ENCODE measurements at regions not wholly inside any gene's neighbourhood (a gene's known extent, or its start where the extent isn't known, plus 50 kb on each side); places are given as distances from the start of the nearest gene placed in this dataset.

- no peak for DNase-seq (ENCODE audit: low read depth in 2 of 2)
These were observed 361.6 kb downstream of the FGFR2 start for GRCh38 chr10:121236621-121237020.

GRCh38 chr10:121237718-121238117, 360.5 kb downstream of the FGFR2 start:
- no peak for DNase-seq (ENCODE audit: low read depth in 2 of 2)

DNA sequence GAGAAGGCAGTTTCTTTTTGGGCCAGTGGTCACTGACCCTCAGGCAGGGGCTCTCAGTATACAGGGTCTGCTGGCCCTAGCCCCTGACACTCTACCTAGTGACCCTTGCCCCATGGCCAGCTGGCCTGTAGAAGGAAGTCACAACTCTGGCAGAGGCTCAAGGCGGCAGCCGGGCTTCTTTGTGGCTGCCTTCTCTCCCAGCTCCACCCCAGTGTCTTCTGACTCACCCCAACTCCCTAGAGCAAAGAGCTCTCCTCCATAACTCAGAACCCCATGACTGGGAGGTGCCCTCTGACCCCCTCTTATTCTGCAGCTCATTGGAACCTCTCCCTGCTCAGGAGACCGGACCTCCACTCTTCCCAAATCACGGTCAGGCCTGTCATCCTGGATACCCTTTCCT, 358.2 kb downstream of the FGFR2 start:
- no peak for DNase-seq (ENCODE audit: low read depth in 2 of 2)

- no peak for DNase-seq (ENCODE audit: low read depth in 2 of 2)
These were observed 357.7 kb downstream of the FGFR2 start for GRCh38 chr10:121240556-121240955.

DNA sequence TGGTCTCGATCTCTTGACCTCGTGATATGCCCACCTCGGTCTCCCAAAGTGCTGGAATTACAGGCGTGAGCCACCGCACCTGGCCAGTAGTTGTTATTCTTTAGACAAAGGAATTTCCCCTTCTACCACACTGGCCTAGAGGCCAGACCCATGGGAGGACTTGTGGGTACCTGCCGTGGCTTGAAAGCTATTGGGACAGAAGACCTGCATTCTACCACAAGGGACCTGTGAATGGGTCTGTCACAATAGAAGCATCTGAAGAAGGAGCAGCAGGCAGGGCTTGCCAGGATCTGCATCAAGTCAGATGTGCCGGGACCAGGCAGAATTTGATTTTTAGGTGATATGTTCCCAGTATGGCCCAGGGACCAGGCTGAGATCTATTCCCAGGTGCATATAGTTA, 356.9 kb downstream of the FGFR2 start:
- no peak for DNase-seq (ENCODE audit: low read depth in 2 of 2)

GRCh38 chr10:121242741-121243608, 355.3 kb downstream of the FGFR2 start:
- DNase-seq (ENCODE audit: low read depth in 2 of 2): no peak

DNA sequence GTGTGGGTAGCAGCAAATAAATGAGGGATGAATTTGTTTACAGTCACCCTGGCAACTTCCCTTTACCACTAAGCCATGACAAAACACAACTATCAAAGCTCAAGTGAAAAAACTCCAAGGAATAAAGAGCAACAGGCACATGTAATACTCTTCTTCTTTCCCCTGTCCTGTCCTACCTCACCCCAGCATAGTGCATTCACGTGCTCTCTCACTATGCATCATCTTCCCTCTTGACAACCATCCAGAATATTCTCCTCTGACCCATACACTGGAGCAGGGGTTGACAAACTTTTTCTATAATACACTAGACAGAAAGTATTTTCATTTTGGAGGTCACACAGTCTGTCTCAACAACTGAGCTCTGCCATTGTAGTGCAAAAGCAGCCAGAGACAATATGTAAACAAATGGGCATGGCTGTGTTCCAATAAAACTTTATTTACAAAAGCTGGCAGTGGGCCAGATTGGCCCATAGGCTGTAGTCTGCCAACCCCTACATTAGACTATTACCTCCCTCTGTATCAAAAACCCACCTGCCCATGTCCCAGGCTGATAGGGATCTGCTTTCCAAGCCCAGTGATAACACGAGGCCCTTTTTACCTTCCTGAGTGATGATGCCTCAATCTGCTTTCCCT, 354.5 kb downstream of the FGFR2 start:
- no peak for DNase-seq (ENCODE audit: low read depth in 2 of 2)

DNA sequence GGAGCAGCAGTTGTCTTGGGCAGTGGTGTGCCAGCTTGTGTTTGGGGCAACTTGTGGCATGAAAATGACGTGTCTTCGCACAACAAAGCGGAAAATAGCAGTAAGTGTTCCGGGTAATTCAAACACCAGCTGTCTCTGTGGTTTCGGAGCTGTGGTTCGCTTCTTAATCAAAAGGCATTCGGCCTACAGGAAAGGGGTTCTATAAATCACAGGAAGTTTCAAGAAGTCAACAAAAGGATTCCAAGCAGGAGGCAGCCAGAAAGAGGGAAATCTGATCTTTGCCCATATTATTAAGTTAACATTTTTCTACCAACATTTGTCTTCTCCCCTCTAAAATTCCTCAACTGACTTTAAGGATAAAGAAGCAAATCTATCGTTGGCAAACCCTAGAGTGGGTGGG, 353.4 kb downstream of the FGFR2 start:
- DNase-seq (ENCODE audit: low read depth in 2 of 2): no peak

DNA sequence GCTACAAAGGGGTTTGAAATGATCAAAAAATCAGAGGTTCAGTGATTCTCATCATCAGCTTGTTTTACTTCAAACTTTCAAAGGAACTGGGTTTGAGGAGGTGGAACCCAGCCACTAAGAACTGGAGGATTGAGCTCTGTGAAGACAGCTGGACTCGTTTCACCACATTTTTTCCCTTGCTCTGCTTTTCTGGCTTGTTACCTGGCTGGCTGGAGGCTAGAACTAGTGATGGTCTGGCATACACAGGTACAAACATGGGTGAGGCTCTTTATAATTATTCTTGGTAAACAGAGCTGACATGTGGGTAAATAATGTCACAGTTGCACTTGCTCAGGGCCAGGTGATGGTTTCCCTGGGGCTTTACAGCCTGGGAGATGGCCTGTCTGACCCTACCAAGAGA, 352.5 kb downstream of the FGFR2 start:
- DNase-seq (ENCODE audit: low read depth in 2 of 2): no peak

DNA sequence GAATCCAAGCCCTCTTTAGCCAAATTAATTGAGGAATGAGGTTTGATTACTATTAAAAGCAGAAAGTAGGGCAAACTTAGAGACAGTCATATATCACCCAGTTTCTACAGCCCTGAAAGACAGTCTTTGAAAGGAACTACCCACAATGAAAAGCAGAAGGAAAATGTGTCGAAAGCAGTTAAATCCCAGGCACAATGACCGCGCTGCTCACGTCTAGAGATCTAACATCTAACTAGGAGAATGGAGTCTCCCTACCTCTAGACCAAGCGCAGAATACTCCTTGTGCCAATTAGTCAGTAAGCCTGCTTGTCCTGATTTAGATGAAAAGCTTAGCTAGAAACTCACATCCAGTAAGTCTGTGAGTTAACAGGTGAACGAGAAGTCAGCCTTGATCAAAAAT, 350.0 kb downstream of the FGFR2 start:
- no peak for DNase-seq (ENCODE audit: low read depth in 2 of 2)

GRCh38 chr10:121250995-121251764, 347.1 kb downstream of the FGFR2 start:
- no peak for DNase-seq (ENCODE audit: low read depth in 2 of 2)

GRCh38 chr10:121252756-121253155, 345.5 kb downstream of the FGFR2 start:
- DNase-seq (ENCODE audit: low read depth in 2 of 2): no peak

- no peak for DNase-seq (ENCODE audit: low read depth in 2 of 2)
These were observed 337.9 kb downstream of the FGFR2 start for GRCh38 chr10:121260377-121260776.

GRCh38 chr10:121261665-121262064, 336.6 kb downstream of the FGFR2 start:
- no peak for DNase-seq (ENCODE audit: low read depth in 2 of 2)

DNA sequence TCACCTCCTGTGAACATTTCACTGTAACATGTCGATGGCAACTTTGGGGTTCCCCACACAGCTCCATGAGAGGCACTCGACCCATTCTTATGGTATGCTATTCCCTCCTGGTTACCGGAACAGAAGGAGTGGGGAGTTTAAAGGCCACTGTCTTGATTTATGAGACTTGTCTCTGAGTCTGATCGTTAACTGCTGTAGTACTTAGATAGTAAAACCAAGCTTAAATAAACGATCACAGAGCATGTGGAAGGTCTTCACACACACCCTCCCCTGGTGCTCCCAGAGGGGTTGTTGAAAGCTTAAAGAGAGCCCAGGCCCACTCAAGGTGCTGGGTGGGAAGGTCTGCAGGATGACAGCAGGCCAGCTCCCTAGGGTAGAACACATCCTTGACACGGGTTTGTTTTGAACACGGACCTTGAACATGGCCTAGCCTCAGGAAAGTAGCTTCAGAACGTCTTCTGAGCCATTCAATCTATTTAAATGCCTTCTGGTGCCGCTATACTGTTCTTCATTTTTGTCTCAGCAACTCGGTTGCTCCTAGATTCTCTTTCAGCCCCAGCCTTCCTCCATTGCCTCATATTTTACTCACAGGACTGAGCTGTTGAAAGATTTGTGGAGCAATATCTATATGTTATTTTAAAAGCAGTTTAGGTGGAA, 335.3 kb downstream of the FGFR2 start:
- DNase-seq (ENCODE audit: low read depth in 2 of 2): no peak

DNA sequence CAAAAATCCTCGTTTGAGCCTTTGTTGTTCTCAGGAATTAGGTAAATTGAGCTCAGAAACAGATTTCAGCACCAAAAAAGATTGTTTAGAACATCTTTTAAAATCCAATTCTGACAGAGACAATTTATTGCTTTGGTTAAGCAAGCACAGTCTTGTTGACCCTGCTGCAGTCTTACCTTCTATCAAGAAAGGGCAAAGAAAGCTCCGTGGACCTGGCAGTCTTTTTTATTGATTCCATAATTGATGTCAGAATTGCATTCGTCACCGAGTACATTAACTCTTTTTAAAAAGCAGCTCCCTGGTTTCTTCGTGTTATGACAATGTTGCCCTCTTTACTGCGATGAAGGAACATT, 334.8 kb downstream of the FGFR2 start:
- DNase-seq (ENCODE audit: low read depth in 2 of 2): no peak

DNA sequence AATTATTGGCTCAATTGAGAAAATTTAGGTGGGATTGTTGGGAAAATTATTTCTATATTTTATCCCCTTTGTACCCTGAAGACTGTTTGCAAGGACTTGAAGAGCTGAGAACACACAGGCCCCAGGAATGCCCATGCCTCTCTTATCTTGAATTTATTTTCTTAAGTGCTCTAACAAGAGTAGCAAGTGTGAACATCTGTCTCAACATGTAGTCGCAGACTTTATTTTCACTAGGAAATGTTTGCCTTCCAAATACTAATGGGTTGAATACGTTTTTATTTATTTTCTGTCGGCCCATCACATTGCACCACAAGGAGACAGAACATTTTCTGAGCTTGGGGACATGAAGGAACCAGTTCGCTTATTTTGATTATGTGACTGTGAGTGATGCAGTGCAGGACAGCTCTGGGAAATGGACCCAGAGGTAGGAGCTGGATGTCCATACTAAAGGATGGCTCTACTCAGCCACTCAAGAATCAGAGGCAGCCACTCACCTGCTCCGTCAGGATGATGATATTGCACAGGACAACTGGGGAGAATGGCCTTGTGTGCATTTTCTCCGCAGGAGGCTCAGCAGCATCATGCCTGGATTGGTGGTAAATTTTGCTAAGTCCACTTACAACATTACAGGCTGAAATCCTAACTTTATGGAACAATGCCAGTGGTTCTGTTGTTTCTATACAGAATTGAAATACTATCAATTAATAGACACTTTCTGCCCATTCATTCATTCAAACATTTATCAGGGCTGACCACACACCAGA, 332.7 kb downstream of the FGFR2 start:
- DNase-seq (ENCODE audit: low read depth in 2 of 2): no peak

DNA sequence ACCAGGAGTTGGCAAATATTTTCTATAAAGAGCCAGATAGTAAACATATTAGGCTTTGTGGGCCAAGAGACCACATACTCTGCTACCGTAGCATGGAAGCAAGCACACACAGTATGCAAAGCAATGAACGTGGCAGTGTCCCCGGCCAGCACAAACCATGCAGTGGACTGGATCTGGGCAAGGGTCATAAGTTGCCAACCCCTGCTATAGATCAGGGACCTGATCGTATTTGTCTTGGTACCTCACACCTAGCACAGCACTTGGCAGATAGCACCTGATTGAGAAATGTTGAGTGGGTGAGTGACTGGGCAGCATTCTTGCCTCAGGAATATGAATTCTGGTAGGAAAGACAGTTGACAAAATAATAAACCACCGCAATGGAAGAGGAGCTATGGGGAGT, 331.9 kb downstream of the FGFR2 start:
- DNase-seq (ENCODE audit: low read depth in 2 of 2): no peak

DNA sequence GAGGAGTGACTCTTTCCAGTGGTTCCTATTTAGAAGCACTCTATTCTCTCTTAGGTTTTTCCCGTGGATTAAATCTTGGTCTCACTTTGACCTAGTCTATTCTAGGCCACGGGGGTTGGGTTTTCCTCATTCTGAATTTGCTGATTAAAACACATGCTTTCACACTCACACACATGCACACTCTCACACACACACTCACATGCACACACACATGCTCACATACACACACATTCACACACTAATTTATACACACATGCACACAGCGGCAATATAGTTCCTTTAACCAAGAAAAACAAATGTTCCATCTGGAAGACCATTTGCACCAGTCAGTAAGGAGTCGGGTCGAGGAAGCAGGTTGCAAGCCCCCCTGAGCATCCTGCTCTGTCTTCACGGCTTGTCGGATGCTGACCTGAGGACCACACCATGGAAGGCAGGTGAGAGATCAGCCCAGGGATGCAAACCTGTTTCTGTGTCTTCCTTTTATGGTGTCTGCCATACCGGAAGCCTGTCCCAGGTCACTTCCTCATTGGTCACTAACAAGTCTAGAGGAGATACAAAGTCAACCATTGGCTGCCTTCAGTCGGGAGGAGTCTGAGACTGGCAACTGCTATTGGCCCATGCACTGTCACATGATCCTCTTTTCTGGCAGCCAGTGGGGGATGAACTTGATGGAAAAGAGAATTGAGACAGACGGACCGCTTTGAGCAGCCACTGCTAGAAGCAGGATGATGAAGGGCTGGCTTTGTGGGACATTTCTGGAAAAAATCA, 330.8 kb downstream of the FGFR2 start:
- no peak for DNase-seq (ENCODE audit: low read depth in 2 of 2)

GRCh38 chr10:121268363-121268762, 329.9 kb downstream of the FGFR2 start:
- no peak for DNase-seq (ENCODE audit: low read depth in 2 of 2)

Measured in activated CD4-positive, alpha-beta T cell treated with anti-CD3 and anti-CD28 coated beads for 24 hours (primary cell).